GM19351 (cell line): ENCODE measurements at regions not wholly inside any gene's neighbourhood (a gene's known extent, or its start where the extent isn't known, plus 50 kb on each side); places are given as distances from the start of the nearest gene placed in this dataset.

ENCODE experiments used
- ATAC-seq: cut with Tn5 transposase; IDR thresholded peaks from one replicate; pipeline ENCODE4 v1.9.1; 2021; ENCODE audit warnings: mild to moderate bottlenecking, moderate library complexity; ENCODE audit not compliant: unreplicated experiment

DNA sequence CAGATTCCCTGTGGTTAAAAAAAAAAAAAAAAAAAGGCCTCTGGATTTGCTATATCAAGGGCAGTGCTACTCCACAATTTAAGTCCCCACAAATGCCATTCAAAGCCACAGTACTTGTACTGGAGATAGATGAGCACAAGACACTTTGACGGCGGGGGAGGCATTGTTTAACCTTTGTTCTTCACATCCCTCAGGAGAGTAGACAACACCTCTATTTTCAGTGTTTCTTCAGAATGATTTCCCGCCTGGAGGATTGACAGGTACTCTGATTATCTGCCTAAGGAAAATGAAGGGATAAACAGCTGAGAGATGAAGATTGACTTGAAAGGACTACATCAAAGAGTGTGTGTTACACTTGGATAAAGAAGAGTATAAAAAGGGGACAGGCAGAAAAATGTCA lies 58.7 kb downstream of the OTOL1 start:
- ATAC-seq = no peak

DNA sequence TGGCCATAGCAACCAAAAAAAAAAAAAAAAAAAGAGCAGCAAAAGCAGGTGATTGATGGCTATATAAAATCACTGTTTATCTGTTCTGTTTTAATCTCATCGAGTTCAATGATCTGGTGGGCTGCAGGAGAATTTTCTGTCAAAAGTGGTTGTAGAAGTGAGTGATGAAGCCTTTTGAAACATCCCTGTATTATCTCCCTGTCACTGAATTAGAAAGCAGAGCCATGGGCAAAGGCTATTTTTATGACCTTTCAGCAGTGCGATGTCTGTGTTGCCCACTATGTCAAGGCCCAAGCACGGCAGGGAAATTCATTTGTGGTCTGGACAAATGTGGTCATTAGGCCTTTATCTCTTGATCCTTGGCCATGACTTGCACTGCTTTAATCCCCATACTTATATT lies 59.9 kb downstream of the OTOL1 start:
- no peak for ATAC-seq

GRCh38 chr3:161556941-161557340 lies 60.3 kb downstream of the OTOL1 start:
- no peak for ATAC-seq

DNA sequence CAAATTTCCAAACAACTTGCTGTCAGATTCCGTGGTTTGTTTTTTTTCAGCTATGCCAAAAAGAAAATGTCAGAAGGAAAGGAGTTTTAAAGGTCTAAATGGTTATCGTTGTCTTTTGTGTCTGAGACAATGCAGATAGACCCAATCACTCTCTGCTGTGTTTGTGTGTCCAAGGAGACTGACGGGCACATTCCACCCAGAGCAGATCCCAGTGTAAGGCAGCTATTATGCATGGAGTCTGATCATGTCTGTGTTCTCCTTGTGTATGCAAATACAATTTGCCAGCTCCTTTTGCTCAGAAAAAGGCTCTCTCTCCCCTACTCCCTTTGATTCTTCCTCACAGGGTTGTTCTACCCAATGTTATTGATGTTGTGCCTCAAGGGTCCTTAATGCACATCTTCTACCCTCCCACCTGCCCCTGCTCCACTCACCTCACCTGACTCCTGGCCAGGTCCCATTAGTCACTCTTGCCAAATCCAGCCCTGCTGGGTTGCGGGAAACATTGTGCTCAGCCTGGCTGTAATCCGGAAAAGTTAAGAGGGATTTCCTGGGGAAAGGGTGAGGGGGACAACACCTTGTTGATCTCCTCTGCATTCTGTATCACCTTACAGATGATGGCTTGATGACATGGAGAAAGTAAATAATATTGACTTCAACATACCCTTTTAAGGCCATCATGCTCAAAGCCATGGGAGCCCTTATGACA lies 61.0 kb downstream of the OTOL1 start:
- ATAC-seq = no peak

DNA sequence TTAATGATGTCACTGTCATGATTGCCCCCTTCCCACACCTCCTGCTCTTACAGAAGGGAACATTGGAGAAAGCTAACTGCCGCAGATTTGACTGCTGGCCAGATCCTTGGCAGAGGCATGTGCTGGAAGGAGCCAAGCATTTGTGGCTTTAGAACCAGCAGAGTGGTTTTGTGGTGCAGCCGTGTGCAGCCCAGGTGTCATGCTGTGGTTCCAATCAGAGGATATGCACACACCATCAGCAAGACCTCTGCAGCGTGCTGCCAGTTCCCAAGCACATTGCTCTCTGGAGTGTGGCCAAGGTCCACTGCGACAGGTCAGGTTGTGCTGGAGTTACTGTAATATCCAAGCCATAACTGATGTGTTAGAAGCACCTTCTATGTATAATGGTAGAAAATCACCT lies 61.6 kb downstream of the OTOL1 start:
- ATAC-seq = no peak

GRCh38 chr3:161559177-161559998 lies 62.8 kb downstream of the OTOL1 start:
- ATAC-seq = peak; percentile 70

GRCh38 chr3:161560008-161560637 lies 63.5 kb downstream of the OTOL1 start:
- no peak for ATAC-seq

- ATAC-seq = no peak
These were observed 71.2 kb downstream of the OTOL1 start for GRCh38 chr3:161567577-161568361.

- ATAC-seq = no peak
These were observed 72.1 kb downstream of the OTOL1 start for GRCh38 chr3:161568671-161569070.

DNA sequence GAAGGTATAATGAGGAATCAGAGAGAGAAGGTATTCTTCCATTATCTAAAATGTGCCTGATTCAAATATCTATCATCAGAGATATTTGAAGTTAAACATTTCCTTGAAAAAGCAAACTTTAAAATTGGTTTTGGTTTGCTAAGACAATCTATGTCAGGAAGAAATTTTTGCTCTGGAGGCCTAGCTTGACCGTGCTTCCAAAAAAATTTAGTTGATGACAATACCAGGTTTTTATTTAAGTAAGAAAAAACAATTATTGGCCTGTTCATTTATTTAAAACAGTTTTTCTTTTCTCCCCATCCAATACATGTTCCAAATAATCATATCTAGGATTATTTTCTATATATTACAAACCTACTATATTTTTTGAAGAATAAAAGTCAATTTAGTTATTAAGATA lies 75.3 kb downstream of the OTOL1 start:
- ATAC-seq = no peak

GRCh38 chr3:161573136-161573535 lies 76.5 kb downstream of the OTOL1 start:
- no peak for ATAC-seq

- no peak for ATAC-seq
These were observed 79.3 kb downstream of the OTOL1 start for GRCh38 chr3:161575901-161576300.

GRCh38 chr3:161576311-161576710 lies 79.7 kb downstream of the OTOL1 start:
- ATAC-seq = no peak

- no peak for ATAC-seq
These were observed 80.3 kb downstream of the OTOL1 start for GRCh38 chr3:161576714-161577510.

- ATAC-seq = no peak
These were observed 81.1 kb downstream of the OTOL1 start for GRCh38 chr3:161577662-161578061.

GRCh38 chr3:161579395-161580126 lies 83.0 kb downstream of the OTOL1 start:
- ATAC-seq = no peak

GRCh38 chr3:161585922-161586321 lies 89.3 kb downstream of the OTOL1 start:
- no peak for ATAC-seq

- ATAC-seq = no peak
These were observed 90.1 kb downstream of the OTOL1 start for GRCh38 chr3:161586556-161587235.

GRCh38 chr3:161598639-161599038 lies 102.0 kb downstream of the OTOL1 start:
- ATAC-seq = no peak
